HL-60 (cell line): ENCODE measurements at regions not wholly inside any gene's neighbourhood (a gene's known extent, or its start where the extent isn't known, plus 50 kb on each side); places are given as distances from the start of the nearest gene placed in this dataset.
"Not testable (repeated sequence)": the region's sequence is repeated elsewhere in the genome, so short reads cannot be mapped to it uniquely, and the experiment has no call there.

ENCODE experiments used
- DNase-seq, 2 experiments: peaks; one replicate each; pipeline ENCODE4 v3.0.0-alpha.2; 2010 to 2020; ENCODE audit warnings: low read depth in 1 of 2, low spot score in 1 of 2
- H3K27ac ChIP-seq: fragments of 250-450 bp; sonication (Bioruptor Pico); replicated peaks from 2 replicates; pipeline ENCODE4 v1.5.1; 2020; ENCODE audit warnings: mild to moderate bottlenecking, moderate library complexity
- H3K27me3 ChIP-seq: fragments of 250-450 bp; sonication (Bioruptor Pico); 2 replicates; pipeline ENCODE4 v1.5.1; 2021; ENCODE audit warnings: mild to moderate bottlenecking, moderate library complexity; ENCODE audit not compliant: insufficient read depth, poor library complexity, severe bottlenecking
- H3K4me3 ChIP-seq: replicated peaks from 2 replicates; pipeline ENCODE4 v1.5.1; 2011; ENCODE audit warnings: mild to moderate bottlenecking, control low read depth, low read length; ENCODE audit not compliant: insufficient read depth
- CTCF ChIP-seq: IDR thresholded peaks from one replicate; pipeline ENCODE4 v1.5.1; 2011; ENCODE audit warnings: low read length, control low read depth, inconsistent platforms; ENCODE audit not compliant: insufficient read depth
- GABPA ChIP-seq: IDR thresholded peaks from 2 replicates; pipeline ENCODE4 v1.6.1; 2012; ENCODE audit warnings: low read depth
- POLR2AphosphoS5 ChIP-seq: IDR thresholded peaks from 2 replicates; pipeline ENCODE4 v1.6.1; 2012; ENCODE audit warnings: low read depth
- REST ChIP-seq: IDR thresholded peaks from 2 replicates; pipeline ENCODE4 v1.6.1; 2012; ENCODE audit warnings: low read depth; ENCODE audit not compliant: insufficient replicate concordance
- SPI1 ChIP-seq: IDR thresholded peaks from 2 replicates; pipeline ENCODE4 v1.6.1; 2012; ENCODE audit warnings: low read depth, mild to moderate bottlenecking, borderline replicate concordance

- TF ChIP-seq REST (no peak), SPI1 (no peak), POLR2AphosphoS5 (no peak), CTCF (no peak), GABPA (no peak)
- Histone ChIP-seq H3K27me3 (no peaks in the 10 kb centered on the region), H3K4me3 (no peak overlapping the region), H3K27ac (no peak overlapping the region)
- no peak for DNase-seq
Measured at GRCh38 chr10:117432866-117433265, 57.6 kb upstream of the PDZD8 start.

GRCh38 chr10:117431160-117431559 is 55.9 kb upstream of the PDZD8 start:
- Histone ChIP-seq H3K27ac (no peak overlapping the region), H3K4me3 (no peak overlapping the region), H3K27me3 (no peaks in the 10 kb centered on the region)
- DNase-seq, result peak in 1 of 2 experiments; percentile 56
- TF ChIP-seq GABPA (no peak), SPI1 (0 out of 2 replicates have a peak, but pooled peaks have one; percentile 32), REST (no peak), POLR2AphosphoS5 (no peak), CTCF (peak; percentile 45)

GRCh38 chr10:117430535-117430934 is 55.3 kb upstream of the PDZD8 start:
- H3K27ac ChIP-seq, H3K4me3 ChIP-seq, H3K27me3 ChIP-seq, DNase-seq: not testable (repeated sequence)

- Histone ChIP-seq H3K4me3 (no peak overlapping the region), H3K27me3 (no peaks in the 10 kb centered on the region), H3K27ac (no peak overlapping the region)
- TF ChIP-seq SPI1, result no peak
- TF ChIP-seq POLR2AphosphoS5, result no peak
- TF ChIP-seq CTCF, result no peak
- TF ChIP-seq GABPA, result no peak
- no peak for TF ChIP-seq REST
- DNase-seq, result no peak
Measured at GRCh38 chr10:117429643-117430265, 54.5 kb upstream of the PDZD8 start.
